SK-N-SH treated with all-trans-retinoic acid at 6 μM for 48 hours (cell line): ENCODE measurements at regions not wholly inside any gene's neighbourhood (a gene's known extent, or its start where the extent isn't known, plus 50 kb on each side); places are given as distances from the start of the nearest gene placed in this dataset.

Source experiments
- ARNTL ChIP-seq: fragments of 450-650 bp; formaldehyde crosslinking; IDR thresholded peaks from 2 replicates; pipeline ENCODE4 v1.5.0; 2020; ENCODE audit warnings: low read depth, mild to moderate bottlenecking, moderate library complexity, borderline replicate concordance
- CSDC2 ChIP-seq: fragments of 250-450 bp; sonication (Bioruptor Pico); IDR thresholded peaks from 2 replicates; pipeline ENCODE4 v1.5.0; 2020; ENCODE audit warnings: mild to moderate bottlenecking, moderate library complexity
- GLIS3 ChIP-seq: fragments of 250-450 bp; sonication (Bioruptor Pico); IDR thresholded peaks from 2 replicates; pipeline ENCODE4 v1.5.0; 2020; ENCODE audit warnings: mild to moderate bottlenecking, moderate library complexity
- PPARA ChIP-seq: fragments of 250-450 bp; sonication (Bioruptor Pico); IDR thresholded peaks from 2 replicates; pipeline ENCODE4 v1.5.0; 2020; ENCODE audit warnings: mild to moderate bottlenecking, borderline replicate concordance
- RARB ChIP-seq: fragments of 250-450 bp; sonication (Bioruptor Pico); IDR thresholded peaks from 2 replicates; pipeline ENCODE4 v1.8.0; 2021; ENCODE audit warnings: mild to moderate bottlenecking, moderate library complexity
- SNAI2 ChIP-seq: fragments of 250-450 bp; sonication (Bioruptor Pico); IDR thresholded peaks from 2 replicates; pipeline ENCODE4 v1.5.0; 2020; ENCODE audit warnings: mild to moderate bottlenecking, moderate library complexity
- TCF4 ChIP-seq: fragments of 250-450 bp; sonication (Bioruptor Pico); IDR thresholded peaks from 2 replicates; pipeline ENCODE4 v1.8.0; 2021; ENCODE audit warnings: mild to moderate bottlenecking, moderate library complexity, borderline replicate concordance
- ZFP3 ChIP-seq: fragments of 250-450 bp; sonication (Bioruptor Pico); IDR thresholded peaks from 2 replicates; pipeline ENCODE4 v1.5.0; 2020; ENCODE audit warnings: mild to moderate bottlenecking, moderate library complexity
- ZFP30 ChIP-seq: fragments of 450-650 bp; formaldehyde crosslinking; IDR thresholded peaks from 2 replicates; pipeline ENCODE4 v1.5.0; 2022; ENCODE audit warnings: mild to moderate bottlenecking, moderate library complexity
- ZNF565 ChIP-seq: fragments of 450-650 bp; formaldehyde crosslinking; conservative IDR thresholded peaks from 2 replicates; pipeline ENCODE4 v1.5.0; 2020; ENCODE audit warnings: low read depth, mild to moderate bottlenecking, moderate library complexity
- ZNF70 ChIP-seq: fragments of 450-650 bp; formaldehyde crosslinking; IDR thresholded peaks from 2 replicates; pipeline ENCODE4 v1.5.0; 2020; ENCODE audit warnings: mild to moderate bottlenecking, moderate library complexity
- TF ChIP-seq, protein P1 (sequence below): fragments of 250-450 bp; sonication (Bioruptor Pico); IDR thresholded peaks from 2 replicates; pipeline ENCODE4 v1.8.0; 2021; ENCODE audit warnings: low read depth, mild to moderate bottlenecking, moderate library complexity, borderline replicate concordance
- TF ChIP-seq, protein P2 (sequence below): fragments of 250-450 bp; sonication (Bioruptor Pico); IDR thresholded peaks from 2 replicates; pipeline ENCODE4 v1.5.1; 2021; ENCODE audit warnings: mild to moderate bottlenecking, moderate library complexity
- TF ChIP-seq, protein P3 (sequence below): fragments of 250-450 bp; sonication (Bioruptor Pico); IDR thresholded peaks from 2 replicates; pipeline ENCODE4 v1.5.1; 2020; ENCODE audit warnings: low read depth, mild to moderate bottlenecking, moderate library complexity

DNA sequence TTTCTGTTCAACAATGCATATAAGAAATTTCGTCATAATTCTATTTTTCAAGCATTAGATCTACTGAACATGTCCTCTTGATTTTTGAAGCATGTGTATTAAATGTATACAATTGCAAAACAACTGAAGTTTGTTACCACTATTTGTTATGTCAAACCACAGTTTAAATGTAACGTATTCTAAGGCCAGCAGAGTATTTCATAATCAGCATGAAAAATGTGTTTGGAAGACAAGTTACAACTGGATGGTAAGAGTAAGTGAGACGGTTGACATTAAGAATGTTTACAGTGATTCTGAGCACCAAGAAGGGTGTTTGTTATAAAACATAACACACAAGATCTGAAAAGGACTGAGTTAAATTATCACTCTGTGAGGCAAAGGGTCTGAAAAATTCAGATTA is 738.4 kb downstream of the PLOD2 start:
- TF ChIP-seq RARB (CRISPR knock-in tag) (no peak), PPARA (CRISPR knock-in tag) (no peak), ARNTL (no peak), TCF4 (no peak), GLIS3 (CRISPR knock-in tag) (no peak), ZFP30 (no peak), CSDC2 (CRISPR knock-in tag) (no peak), ZFP3 (CRISPR knock-in tag) (no peak), ZNF565 (CRISPR knock-in tag) (no peak), SNAI2 (no peak), ZNF70 (CRISPR knock-in tag) (no peak)
- TF ChIP-seq, protein P1, sequence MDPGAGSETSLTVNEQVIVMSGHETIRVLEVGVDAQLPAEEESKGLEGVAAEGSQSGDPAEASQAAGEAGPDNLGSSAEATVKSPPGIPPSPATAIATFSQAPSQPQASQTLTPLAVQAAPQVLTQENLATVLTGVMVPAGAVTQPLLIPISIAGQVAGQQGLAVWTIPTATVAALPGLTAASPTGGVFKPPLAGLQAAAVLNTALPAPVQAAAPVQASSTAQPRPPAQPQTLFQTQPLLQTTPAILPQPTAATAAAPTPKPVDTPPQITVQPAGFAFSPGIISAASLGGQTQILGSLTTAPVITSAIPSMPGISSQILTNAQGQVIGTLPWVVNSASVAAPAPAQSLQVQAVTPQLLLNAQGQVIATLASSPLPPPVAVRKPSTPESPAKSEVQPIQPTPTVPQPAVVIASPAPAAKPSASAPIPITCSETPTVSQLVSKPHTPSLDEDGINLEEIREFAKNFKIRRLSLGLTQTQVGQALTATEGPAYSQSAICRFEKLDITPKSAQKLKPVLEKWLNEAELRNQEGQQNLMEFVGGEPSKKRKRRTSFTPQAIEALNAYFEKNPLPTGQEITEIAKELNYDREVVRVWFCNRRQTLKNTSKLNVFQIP (CRISPR knock-in tag), result no peak
- TF ChIP-seq, protein P2, sequence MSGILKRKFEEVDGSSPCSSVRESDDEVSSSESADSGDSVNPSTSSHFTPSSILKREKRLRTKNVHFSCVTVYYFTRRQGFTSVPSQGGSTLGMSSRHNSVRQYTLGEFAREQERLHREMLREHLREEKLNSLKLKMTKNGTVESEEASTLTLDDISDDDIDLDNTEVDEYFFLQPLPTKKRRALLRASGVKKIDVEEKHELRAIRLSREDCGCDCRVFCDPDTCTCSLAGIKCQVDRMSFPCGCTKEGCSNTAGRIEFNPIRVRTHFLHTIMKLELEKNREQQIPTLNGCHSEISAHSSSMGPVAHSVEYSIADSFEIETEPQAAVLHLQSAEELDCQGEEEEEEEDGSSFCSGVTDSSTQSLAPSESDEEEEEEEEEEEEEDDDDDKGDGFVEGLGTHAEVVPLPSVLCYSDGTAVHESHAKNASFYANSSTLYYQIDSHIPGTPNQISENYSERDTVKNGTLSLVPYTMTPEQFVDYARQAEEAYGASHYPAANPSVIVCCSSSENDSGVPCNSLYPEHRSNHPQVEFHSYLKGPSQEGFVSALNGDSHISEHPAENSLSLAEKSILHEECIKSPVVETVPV, result no peak
- TF ChIP-seq, protein P3, sequence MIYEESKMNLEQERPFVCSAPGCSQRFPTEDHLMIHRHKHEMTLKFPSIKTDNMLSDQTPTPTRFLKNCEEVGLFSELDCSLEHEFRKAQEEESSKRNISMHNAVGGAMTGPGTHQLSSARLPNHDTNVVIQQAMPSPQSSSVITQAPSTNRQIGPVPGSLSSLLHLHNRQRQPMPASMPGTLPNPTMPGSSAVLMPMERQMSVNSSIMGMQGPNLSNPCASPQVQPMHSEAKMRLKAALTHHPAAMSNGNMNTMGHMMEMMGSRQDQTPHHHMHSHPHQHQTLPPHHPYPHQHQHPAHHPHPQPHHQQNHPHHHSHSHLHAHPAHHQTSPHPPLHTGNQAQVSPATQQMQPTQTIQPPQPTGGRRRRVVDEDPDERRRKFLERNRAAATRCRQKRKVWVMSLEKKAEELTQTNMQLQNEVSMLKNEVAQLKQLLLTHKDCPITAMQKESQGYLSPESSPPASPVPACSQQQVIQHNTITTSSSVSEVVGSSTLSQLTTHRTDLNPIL (CRISPR knock-in tag), result no peak
